Tongue (tissue), 1 donor: ENCODE measurements at regions not wholly inside any gene's neighbourhood (a gene's known extent, or its start where the extent isn't known, plus 50 kb on each side); places are given as distances from the start of the nearest gene placed in this dataset.
"Not testable (repeated sequence)": the region's sequence is repeated elsewhere in the genome, so short reads cannot be mapped to it uniquely, and the experiment has no call there.

ENCODE experiments used
- DNase-seq: peaks from one replicate; pipeline ENCODE4 v3.0.0-alpha.2; 2015

DNA sequence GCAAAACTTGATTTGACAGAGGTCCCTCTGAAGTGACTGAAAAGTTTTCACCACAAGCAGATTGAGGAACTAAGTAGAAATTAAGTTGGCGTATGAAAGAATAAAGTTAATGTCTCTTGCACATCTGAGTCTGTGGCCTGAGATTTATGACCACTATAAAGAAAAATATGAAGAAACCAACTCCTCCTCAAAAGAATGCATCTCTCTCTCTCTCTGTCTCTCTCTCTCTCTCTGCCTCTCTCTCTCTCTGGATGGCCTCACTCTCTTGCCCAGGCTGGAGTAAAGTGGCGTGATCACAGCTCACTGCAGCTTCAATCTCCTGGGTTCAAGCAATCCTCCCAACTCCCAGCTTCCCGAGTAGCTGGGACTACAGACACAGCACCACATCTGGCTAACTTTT lies 55.2 kb downstream of the RPL22L1 start:
- no peak for DNase-seq

DNA sequence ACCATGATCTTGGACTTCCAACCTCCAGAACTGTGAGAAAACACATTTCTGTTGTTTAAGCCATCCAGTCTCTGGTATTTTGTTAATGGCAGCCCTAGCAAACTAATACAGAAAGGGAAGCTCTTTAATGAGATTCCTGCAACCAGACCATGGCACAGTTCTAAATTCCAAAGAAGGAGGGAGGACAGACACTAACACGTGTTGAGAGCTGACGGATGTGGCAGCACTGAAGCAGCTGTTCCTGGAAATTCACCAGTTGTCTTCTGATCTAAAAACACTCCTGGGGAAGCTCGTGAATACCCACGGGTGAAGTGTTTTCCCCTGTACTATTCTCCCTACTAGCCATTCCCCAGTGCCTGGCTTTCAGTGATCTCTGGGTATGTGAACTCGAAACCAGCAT lies 56.7 kb downstream of the RPL22L1 start:
- DNase-seq = peak; percentile 79

DNA sequence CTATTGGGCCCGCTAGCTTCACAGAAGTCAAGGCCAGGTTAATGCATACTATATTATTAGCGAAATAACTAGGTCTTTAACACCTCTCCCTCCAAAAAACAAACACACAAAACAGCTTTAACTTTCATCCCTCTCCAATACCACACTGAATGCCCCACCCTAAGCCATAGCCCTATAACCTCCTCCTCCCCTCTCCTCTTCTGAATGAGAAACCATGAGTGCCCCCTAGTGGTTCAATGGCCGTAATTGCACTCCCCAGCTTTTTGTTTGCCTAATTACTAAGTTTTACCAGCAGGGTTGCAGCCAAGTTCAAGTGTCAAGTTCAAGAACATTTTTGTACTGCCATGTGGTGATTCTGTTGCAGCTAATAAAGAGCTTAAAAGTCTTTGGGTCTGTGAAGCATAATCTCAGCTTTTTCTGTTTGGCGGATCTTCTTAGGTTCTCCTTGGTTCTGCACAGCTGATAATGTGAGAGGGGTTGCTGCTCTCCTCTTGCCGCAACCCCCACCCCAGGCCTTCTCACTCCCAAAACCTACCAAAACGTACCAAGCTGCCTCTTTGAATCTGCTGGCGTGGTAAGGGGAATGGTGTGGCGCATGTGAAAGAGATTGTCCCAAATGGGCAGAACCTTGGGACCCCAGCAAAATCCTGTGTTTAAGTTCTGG lies 57.9 kb downstream of the RPL22L1 start:
- DNase-seq = peak; percentile 86

DNA sequence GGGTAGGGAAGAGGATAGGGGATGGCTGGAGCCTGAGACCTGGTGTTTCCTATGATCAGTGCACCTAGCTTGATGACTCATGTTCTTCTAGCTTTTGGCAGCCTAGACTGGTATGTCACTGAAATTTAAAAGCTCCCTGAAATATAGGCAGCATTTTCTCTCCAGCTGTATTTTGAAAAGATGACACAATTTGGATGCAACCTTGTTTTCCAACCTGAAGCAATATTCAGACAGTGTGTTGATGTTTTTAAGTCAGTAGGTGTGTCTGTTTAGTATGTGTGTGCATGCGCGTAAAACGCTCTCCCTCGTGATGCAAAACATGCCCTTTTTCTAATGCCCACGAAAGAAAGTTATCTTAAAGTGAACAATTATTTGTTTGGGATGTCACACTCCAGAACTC lies 58.5 kb downstream of the RPL22L1 start:
- peak; percentile 50 for DNase-seq

DNA sequence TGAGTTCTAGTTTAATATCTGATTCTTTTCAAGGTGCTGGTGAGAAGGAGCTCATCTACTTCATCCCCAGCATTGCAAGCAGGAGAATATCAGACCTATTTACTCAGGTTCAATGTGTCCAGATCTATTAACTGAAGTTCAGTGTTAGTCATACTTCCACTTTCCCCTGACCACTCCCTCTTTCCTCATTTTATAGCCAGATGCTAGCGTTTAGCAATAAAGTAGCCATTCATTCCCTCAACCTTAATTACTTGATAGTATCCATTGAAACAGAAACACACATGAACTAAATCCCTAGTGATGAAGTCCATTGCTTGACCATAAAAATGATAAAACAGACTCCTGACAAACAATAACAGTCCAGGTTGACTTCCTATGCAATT lies 60.0 kb downstream of the RPL22L1 start:
- DNase-seq = no peak

DNA sequence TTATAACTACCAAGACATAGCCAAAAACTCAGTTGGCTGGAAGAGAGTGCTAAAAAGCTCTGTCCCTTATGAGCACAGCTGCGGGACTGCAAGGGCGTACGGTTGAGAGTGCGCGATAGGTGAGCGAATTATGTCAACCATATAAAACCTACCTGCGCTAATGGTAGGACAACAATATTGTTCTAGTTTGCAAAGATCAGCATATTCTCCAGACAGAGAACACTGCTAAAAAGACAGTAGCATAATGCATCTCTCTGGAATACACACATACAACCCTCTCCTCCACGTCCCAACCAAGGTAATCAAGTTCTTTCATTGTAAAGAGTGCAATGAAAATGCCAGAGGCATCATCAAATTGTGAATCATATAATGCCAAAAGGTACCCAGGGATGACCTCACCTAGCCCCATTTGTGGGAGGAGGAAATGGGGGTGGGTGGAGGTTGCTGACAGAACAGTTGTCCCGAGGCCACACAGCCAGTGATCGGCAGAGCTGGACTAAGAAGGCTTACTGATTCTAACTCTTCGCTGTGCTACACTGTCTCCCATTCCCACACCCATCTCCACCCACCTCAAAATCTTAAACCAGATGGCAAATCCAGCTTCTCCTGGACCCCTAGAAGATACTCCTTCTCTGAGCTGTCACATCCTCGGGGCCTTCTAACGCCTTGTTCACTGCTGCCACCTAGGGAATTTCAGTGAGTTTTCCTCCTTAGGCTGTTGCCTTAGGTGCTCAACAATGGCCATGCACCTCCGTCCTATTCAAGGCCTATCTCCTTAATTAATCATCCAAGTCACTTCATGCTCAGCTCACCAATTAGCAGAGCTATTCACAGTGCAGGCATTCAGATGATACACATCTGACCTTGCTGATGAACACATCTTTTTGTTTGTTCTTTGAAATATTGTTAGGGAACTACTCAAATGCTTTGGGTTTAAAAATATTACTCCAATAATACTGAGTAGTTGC lies 60.7 kb downstream of the RPL22L1 start:
- DNase-seq = peak; percentile 41

DNA sequence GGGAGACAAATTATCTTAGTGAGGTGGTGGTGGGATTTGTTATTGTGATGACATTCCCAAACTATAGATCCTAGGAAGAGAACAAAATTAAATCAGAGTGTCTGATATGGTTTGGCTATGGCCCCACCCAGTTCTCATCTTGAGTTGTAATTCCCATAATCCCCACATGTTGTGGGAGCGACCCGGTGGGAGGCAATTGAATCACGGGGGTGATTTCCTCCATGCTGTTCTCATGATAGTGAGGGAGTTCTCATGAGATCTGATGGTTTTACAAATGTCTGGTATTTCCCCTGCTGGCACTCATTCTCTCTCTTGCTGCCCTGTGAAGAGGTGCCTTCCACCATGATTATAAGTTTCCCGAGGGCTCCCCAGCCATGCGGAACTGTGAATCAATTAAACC lies 62.0 kb downstream of the RPL22L1 start:
- DNase-seq = no peak

DNA sequence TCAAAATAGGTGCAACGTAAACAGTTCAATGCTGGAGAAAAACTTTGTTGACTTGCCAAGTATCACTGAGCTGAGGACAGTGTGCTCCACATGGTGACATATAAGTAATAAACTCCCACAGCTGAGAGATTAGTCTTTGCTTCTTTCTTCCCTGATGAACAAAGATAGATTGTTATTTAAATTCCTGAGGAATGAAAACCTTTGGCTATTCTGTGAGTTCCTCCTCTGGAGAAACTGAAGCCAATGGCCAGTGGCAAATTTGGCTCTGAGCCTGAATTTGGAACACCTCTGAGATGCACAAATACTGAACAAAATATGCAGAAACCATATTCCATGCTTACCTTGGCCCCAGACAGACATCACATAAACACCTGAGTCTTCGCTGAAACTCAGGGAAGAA lies 63.3 kb downstream of the RPL22L1 start:
- DNase-seq = no peak

DNA sequence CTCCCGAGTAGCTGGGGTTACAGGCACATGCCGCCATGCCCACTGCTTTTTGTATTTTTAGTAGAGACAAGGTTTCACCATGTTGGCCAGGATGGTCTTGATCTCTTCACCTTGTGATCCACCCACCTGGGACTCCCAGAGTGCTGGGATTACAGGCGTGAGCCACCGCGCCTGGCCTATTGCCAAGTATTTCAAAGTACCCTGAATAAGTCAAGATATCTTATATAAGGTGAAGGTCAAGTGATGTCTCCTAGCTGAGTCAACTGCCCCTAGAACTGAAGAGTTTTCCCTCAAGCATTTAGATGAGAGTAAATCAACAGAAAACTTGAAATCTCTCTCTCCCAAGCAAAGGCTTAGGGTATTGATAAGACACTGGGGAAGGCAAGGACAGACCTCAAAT lies 63.9 kb downstream of the RPL22L1 start:
- no peak for DNase-seq

DNA sequence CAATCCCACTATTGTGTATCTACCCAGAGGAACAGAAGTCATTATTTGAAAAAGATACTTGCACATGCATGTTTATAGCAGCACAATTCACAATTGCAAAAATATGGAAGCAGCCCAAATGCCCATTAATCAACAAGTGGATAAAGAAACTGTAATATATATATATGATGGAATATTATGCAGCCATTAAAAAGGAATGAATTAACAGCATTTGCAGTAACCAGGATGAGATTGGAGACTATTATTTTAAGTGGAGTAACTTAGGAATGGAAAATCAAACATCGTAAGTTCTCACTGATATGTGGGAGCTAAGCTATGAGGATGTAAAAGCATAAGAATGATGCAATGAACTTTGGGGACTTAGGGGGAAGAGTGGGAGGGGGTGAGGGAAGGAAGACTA lies 64.7 kb downstream of the RPL22L1 start:
- not testable (repeated sequence) for DNase-seq

DNA sequence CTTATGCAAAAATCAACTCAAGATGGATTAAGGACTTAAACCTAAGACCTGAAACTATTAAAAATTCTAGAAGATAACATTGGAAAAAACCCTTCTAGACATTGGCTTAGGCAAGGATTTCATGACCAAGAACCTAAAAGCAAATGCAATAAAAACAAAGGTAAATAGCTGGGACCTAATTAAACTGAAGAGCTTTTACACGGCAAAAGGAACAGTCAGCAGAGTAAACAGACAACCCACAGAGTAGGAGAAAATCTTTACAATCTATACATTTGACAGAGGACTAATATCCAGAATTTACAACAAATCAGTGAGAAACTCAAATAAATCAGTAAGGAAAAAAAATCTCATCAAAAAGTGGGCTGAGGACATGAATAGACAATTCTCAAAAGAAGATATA lies 65.4 kb downstream of the RPL22L1 start:
- DNase-seq = not testable (repeated sequence)

DNA sequence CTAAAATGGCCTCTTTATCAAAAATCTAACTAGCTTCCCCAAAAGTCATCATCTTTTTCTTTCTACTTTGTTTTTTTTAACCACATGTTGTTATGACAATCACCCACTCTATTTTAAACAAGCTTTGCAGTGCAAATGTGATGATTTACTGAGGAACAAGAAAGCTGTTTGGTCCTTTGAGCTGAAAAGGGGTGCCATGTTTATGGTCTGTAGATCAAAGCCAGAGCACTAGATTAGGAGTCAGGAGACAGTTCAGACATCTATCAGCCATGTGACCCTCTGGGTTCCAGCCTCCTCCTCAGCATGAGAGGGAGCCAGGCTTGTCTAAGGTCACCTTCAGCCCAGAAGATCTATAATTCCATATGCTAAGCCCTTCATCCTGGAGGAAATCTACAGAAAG lies 65.9 kb downstream of the RPL22L1 start:
- DNase-seq = no peak

DNA sequence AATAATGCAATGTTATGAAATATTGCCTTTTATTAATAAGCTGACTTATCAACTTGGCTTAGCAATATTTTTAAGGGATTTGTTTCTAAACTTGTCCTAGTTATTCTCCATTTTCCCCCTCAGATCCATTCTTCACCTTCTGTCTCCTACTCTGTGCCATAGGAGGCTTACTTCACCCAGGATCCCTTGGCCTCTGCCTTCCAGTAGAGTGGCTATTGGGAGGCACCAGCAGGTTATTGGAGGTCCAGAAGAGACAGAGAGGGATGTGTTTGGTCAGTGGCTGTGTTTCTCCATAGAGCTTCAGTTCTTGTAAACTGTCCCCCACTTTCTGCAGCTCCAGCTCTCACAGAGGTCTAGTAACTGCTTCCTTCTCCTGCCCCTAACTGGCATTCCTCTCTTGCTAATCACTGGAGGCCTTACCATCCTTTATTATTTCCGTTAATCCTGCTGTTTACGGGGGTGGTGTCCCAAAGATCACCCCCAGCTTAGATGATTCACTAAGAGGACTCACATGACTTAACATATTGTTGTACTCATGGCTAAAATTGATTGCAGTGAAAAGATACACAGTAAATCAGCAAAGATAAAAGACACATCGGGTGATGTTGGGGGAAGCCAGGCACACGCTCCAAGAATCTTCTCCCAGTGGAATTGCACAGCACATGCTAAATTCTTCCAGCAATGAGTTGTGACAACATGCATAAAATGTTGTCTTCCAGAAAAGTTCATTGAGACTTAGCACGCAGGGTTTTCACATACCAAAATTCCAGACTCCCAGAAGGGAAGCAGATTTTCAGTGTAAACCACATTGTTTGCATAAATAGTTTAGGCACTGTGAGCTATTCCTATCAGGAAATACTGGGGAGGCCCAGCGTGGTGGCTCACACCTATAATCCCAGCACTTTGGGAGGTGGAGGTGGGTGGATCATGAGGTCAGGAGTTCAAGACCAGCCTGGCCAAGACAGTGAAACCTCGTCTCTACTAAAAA lies 67.5 kb downstream of the RPL22L1 start:
- DNase-seq = peak; percentile 21

DNA sequence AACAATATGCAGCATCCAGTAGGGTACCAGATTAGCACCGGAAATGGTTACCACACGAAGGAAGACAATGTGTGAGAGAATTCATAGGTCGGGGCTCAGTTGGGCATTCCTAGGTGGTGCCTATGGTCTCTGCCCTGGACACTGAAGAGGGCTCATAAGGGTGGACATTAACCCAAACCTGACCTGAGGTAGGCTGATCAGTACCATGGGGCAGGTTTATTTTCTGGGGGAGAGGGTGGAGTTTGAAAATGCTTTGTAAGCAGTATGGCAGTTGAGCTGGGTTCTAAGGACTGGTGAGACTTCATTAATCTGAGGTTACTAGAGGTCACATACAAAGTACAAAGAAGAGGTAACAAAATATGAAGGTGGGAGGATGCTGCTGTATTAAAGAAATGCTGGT lies 68.4 kb downstream of the RPL22L1 start:
- no peak for DNase-seq

DNA sequence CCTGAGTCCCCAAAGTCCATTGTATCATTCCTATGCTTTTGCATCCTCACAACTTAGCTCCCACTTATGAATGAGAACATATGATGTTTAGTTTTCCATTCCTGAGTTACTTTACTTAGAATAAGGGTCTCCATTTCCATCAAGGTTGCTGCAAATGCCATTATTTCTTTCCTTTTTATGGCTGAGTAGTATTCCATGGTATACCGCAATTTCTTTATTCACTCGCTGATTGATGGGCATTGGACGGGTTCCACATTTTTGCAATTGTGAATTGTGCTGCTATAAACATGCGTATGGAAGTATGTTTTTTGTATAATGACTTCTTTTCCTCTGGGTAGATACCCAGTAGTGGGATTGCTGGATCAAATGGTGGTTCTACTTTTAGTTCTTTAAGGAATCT lies 69.7 kb downstream of the RPL22L1 start:
- not testable (repeated sequence) for DNase-seq

DNA sequence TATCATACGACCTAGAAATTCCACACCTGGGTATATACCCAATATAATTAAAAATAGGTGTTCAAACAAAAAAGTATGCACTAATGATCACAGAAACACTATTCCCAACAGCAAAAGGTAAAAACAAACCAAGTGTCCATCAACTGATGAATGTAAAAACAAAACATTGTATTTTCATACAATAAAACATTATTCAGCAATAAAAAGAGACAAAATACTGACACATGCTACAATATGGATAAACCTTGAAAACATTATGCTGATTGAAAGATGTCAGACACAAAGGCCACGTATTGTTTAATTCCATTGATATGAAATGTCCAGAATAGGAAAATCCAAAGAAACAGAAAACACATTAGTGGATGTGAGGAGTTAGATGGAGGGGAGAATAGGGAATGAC lies 71.0 kb downstream of the RPL22L1 start:
- DNase-seq = no peak

DNA sequence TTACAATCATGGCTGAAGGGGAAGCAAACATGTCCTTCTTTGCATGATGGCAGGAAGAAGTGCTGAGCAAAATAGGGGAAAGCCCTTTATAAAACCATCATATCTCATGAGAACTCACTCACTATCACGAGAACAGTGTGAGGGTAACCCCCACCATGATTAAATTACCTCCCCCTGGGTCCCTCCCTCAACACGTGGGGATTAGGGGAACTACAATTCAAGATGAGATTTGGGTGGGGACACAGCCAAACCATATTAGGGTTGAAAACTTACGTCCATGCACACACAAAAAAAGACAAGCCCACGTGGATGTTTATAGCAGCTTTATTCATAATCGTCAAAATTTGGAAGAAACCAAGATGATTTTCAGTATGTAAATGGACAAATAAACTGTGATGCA lies 72.3 kb downstream of the RPL22L1 start:
- DNase-seq = no peak

DNA sequence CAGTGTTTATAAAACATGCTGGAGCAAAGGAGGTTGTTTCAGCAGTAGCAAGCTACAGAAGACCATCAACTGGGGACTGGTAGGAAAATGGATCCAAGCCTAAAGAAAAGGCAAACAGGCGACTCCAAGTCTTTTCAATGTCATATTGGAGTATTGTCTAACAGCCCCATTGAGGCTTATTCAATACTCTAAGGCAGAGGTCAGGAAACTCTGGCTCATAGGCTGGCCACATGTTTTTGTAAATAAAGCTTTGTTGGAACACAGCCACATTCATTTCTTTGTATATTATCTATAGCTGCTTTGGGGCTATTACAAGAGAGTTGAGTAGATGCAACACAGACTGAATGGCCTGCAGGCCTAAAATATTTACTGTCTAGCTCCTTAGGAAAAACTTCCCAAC lies 77.5 kb downstream of the RPL22L1 start:
- DNase-seq = no peak

DNA sequence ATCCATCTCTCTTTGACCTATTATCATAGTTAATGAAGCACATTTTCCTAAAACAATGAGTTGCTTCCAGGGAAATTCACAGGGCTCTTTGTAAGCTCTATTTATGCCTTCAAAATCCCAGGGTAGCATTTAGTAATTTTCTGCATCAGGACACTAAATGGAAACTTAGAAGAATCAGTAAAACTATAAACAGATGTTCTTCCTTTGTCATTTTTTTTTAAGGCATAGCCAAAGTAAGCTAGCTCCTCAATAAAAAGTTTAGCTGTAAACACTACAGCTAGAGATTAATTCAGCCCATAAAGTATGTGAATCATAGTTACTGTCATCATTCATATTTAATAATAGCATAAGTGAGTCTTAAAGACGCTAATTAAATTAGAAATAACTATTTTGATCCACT lies 79.3 kb downstream of the RPL22L1 start:
- DNase-seq = no peak

DNA sequence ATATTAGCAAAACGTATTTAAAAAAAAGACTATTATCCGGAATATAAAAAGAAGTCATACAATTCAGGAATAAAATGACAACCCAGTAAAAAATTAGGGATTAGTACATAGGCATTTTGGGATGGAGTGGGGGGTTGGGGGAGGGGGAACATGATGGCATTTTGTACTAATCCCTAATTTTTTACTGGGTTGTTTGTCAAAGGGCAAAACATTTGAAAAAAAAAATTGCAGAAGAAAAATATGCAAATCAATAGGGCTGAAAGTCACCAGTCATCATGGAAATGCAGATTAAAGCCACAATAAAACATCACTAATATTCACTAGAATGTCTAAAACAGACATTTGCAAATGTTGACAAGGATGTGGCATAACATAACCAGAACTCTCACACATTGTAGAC lies 82.5 kb downstream of the RPL22L1 start:
- DNase-seq = no peak

DNA sequence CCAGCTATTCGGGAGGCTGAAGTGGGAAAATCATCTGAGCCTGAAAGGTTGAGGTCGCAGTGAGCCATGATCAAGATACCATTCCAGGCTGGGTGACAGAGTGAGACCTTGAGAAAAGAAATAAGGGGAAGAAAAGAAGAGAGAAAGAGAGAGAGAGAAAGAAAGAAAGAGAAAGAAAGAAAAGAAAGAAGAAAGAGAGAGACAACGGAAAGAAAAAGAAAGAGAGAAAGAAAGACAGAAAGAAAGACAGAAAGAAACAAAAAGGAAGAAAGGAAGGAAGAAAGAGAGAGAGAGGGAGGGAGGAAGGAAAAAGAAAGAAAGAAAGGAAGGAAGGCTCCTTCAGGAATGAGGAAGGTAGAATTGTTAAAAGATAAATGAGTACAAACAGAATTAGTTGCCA lies 84.5 kb downstream of the RPL22L1 start:
- no peak for DNase-seq

DNA sequence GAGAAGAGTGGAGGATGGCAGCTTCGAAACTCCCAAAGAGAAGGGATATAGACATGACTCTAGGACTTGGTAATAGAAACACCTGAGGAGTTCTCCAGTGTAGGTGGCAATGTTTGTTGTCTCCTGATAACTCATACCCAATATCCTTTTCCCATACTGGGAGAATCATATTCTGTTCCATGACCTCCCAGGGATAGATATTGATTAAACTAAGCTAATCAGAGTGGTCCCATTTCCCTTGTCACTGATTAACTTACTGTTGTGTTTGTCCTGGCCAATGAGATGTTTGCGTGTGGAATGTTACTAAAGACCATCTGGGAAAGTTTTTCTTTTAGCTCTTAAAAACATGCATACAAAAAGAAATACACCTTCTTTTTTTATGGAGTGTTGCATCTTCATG lies 85.6 kb downstream of the RPL22L1 start:
- no peak for DNase-seq

DNA sequence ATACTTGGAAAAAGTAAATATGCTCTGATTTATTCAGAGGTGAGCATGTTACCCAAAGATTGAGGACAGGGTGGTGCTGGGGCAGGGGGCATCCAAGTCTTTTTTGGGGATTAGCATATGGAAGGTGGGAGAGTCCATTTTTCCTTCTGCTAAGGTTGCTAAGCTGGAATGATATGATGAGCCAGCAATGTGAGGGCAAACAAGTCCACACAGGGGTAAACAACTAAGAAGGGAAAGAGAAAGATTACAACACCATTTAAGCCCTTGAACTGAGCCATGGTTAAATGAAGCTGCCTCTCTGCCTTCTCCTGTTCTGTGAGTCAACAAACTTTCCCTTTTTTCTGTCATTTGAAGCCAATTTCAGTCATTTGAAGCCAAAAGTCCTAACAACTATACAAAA lies 89.0 kb downstream of the RPL22L1 start:
- DNase-seq = no peak
